HG03097 (cell line): ENCODE measurements at regions not wholly inside any gene's neighbourhood (a gene's known extent, or its start where the extent isn't known, plus 50 kb on each side); places are given as distances from the start of the nearest gene placed in this dataset.

Experiments used
- ATAC-seq: cut with Tn5 transposase; IDR thresholded peaks from one replicate; pipeline ENCODE4 v1.9.1; 2021; ENCODE audit not compliant: unreplicated experiment, low FRiP score

GRCh38 chr1:238108417-238108816, 217.7 kb upstream of the ZP4 start:
- ATAC-seq, result no peak

DNA sequence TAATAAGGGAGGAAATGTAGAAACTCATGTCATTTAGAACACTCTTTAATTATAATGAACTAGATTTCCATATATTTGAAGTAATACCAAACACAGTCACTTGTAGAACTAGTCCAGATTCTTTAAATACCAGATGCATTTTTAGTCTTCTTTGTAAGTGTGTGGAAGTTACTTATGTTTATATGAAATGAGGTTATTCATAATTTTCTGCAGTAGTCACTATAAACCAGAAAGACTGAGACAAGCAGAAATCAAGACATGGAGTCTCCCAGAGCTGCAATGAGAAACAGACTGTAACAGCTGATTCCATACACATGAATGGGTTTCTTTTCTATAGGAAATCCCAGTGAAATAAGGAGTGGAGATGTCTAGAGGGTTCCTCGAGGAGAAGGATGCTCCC, 216.6 kb upstream of the ZP4 start:
- ATAC-seq, result no peak

- ATAC-seq, result no peak
Observed at GRCh38 chr1:238104752-238105151, 214.0 kb upstream of the ZP4 start.

DNA sequence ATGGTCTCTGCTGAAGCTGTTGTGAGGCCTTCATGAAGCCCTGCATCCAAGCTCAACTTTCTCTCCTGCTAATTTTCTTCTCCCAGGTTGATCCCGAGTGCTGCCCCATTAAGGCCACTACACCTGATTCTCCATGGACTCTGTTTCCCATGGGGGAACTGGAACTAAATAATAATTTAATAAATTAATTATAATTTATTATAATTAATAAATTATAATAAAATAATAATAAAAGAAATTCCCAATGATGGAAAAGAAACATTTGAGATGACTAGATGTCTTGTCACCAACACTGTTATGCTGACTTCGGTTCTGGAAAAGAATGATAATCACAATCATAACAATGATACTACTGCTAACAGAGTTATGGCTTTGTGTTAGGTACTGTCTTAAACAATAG, 211.2 kb upstream of the ZP4 start:
- no peak for ATAC-seq

GRCh38 chr1:238099871-238100270, 209.1 kb upstream of the ZP4 start:
- ATAC-seq, result no peak

DNA sequence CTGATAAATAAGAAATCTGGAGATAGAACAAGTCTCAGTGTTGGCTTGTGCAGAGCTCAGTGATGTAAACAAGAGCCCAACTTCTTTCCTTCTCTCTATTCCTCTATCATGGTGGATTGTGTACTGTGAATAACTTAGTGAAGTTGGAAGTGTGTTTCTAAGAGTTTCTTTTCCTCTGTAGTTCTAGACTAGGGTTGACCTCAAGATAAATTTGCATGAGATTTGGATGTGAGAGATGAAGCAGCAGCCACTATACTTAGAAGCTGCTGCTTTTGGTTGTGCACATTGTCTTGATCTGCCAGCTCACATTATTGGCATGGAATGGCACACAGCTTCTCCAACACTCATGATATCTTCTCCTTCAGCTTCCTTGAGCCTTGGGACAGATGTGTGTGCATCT, 198.9 kb upstream of the ZP4 start:
- no peak for ATAC-seq

DNA sequence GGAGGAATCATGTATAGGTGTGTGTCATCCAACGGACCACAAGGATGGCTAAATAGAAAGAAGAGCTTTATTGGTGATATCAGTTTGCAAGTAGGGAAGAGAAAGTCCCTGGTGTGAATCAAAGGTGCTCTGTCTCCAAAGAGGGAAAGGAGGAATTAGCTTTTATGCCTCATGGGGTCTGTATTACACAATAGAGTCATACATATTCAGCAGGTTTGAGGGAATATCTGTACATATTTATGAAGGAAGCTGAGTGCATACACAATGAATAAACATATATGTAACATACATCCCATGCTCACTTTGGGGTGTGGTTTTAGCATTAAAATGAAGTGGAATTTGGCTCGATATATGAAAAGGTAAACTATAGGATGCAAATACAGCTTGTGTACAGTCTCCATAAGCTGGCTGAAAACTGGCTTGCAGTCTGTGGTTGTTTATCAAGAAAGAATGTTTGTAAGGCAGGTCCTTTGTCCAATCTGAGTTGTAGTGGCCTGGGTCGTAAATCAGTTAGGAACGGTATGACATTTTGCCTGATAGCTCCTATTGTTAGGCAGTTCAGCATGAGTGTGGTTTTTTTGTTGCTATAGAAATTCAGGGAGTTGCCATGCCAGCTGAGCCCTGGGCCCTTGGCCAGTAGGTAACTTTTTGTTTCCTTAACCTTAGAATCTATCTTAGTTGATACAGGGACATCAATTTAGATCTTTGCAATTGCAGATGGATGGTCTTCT, 198.0 kb upstream of the ZP4 start:
- ATAC-seq, result no peak

- no peak for ATAC-seq
Observed at GRCh38 chr1:238073991-238074390, 183.3 kb upstream of the ZP4 start.

DNA sequence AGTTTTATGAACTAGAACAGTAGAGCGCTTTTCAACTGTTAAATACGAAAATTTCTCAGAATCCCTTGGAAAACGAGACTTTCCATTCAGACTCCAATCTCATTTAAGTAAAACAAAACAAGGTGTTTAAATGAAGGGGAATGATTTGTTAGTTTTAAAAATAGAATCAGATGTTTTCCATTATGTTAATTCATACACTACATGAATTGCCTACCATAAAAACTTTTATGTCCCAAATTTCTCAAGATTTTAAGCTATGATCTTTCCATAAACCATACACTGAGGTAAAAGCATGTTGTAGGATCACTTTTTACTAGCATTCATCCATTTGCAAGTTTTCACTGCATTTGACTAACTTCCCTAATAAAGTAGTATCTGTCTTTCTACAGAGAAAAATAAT, 180.3 kb upstream of the ZP4 start:
- ATAC-seq, result no peak

GRCh38 chr1:238063454-238063853, 172.7 kb upstream of the ZP4 start:
- peak; percentile 64 for ATAC-seq

DNA sequence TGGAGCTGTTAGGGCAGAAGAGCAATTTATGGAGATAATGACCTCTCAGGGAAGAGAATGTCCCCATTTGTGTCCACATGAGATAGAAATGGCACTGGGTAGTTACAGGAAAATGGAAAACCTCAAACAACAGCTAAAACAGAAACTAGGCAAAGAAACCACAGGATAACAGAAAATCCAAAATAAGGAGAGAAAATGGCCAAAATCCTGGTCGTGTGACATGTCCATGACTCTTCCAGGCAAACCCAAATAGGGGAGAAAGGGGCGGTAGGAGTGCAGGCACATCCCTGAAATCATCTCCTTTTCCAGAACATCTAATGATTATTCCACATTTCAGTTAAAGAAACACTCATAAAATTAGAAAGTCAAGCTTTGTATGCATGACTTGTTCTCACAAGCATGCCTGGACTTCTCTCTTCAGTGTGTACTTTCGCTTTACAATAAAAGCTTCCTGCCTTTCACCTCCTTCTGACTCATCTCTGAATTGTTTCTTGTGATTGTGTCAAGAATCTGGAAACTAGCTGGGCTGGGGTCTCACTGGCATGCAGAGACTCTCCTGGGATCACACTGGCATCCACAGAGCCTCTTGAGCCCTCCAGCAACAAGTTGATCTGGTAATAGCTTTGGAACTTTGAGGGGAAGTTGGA, 171.4 kb upstream of the ZP4 start:
- peak; percentile 45 for ATAC-seq

GRCh38 chr1:238060061-238060460, 169.3 kb upstream of the ZP4 start:
- peak; percentile 86 for ATAC-seq

DNA sequence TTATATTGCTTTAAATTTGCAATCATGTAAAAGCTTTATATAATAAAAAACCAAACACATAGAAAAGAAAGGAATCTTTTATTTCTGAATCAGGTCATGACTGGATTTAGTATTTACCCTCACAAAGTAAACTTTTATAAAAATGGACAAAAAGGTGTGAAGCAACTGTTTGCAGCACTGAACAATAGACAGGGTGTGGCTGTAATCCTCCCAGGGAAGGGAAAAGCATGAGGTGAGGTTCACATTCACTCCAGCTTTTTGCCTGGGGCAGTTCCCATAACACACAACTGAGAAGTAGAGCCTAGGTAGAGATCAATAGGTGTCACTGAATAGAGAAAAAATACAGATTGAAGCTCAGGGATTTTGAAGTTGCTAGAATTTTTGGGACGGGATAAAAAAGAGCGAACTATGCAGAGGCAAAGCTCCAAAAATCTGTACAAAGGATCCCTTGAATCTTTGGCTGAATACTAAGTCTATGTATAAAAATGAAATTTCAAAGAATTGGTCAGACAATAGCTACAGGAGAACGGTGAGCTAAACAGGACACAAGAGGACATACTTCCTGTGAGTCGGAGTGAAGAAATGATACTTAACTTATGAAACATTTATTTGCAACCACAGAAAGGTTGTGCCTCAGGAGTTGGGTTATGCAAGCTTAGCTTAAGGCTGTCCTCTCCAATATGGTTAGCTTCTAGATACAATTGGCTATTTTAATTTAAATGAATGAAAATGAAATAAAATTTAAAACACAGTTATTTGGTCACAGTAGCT, 162.0 kb upstream of the ZP4 start:
- ATAC-seq, result no peak

- no peak for ATAC-seq
Observed at GRCh38 chr1:238029126-238029525, 138.4 kb upstream of the ZP4 start.

- no peak for ATAC-seq
Observed at GRCh38 chr1:238027366-238027765, 136.6 kb upstream of the ZP4 start.

GRCh38 chr1:238023137-238023536, 132.4 kb upstream of the ZP4 start:
- ATAC-seq, result no peak

GRCh38 chr1:238018214-238018613, 127.5 kb upstream of the ZP4 start:
- ATAC-seq, result no peak

DNA sequence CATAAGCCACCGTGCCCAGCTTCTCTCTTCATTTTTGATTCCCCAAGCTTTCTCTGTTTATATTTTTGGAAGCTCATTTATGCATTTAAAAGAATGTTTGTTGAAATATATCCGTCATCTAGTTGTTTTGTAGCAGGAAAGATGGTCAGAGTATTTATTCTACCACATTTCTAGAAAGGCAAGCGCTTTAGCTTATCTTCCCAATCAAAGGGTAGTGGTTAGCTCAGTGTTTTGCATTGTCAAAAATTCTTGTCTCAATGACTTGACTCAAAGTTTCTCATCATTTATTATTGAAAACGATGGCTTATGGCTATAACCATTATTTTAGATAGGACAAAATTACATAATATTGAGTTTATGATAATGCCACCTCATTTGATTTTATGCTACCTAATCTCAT, 116.1 kb upstream of the ZP4 start:
- ATAC-seq, result no peak

DNA sequence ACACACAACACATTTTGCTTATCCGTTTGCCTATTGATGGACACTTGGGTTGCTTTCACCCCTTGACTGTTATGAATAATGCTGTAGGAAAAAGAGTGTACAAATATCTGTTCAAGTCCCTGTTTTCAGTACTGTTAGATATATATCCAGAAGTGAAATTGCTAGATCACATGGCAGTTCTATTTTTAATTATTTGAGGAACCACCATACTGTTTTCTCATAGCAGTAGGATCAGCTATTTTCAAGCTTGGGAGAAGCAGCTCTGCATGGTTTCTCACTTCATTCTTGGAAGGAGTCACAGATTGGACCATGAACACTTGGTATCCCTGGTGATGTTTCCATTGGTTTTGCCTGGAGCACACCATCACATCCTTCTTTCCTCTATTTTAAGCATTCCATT, 114.4 kb upstream of the ZP4 start:
- ATAC-seq, result no peak

DNA sequence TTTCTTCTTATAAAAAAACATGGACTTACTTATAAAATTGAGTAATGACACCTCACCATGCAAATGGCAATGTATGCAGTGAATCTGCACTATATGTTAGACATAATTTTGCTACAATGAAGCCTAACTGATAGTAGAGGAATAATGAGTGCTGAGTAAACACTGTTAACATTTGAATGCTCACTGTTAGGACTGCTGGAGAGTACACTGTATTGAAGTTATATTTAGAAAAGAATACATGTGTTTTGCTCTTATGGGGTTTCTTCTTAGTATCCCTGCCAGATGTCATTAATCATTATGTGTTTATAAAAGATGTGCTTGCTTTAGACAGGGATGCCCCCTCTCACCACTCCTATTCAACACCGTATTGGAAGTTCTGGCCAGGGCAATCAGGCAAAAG, 111.1 kb upstream of the ZP4 start:
- ATAC-seq, result no peak

- no peak for ATAC-seq
Observed at GRCh38 chr1:237999426-238000052, 108.8 kb upstream of the ZP4 start.
